ENCODE measurements at regions not wholly inside any gene's neighbourhood (a gene's known extent, or its start where the extent isn't known, plus 50 kb on each side); places are given as distances from the start of the nearest gene placed in this dataset.

DNA sequence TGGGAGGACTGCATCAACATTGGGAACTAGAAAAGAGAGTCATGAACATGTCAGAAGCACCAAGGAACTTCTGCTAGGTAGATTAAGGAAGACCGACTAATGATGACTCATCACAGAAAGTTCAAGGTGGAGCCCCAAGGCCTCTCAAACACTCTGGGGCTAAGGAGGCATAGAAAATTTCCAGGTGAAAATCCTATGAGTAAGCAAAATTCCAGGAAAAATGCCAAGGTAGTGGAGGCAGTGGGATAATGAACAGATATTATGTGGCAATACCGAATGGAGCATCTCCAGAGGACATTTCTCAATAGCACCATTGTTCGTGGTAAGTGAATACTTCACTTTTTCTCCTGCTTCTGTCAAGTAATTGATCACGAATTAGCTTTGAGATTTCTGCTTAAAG lies 336.5 kb downstream of the MZT1 start:
- intact Hi-C loops (cut with DNase I): no loop called here
- DNase-seq (ENCODE audit: low spot score in 2 of 2): no peak
- no peaks in the 10 kb centered on the region for H3K9me3 ChIP-seq
- H3K4me1 ChIP-seq: no peaks in the 10 kb centered on the region
- H3K27me3 ChIP-seq: no peaks in the 10 kb centered on the region
- TF ChIP-seq, protein P1, sequence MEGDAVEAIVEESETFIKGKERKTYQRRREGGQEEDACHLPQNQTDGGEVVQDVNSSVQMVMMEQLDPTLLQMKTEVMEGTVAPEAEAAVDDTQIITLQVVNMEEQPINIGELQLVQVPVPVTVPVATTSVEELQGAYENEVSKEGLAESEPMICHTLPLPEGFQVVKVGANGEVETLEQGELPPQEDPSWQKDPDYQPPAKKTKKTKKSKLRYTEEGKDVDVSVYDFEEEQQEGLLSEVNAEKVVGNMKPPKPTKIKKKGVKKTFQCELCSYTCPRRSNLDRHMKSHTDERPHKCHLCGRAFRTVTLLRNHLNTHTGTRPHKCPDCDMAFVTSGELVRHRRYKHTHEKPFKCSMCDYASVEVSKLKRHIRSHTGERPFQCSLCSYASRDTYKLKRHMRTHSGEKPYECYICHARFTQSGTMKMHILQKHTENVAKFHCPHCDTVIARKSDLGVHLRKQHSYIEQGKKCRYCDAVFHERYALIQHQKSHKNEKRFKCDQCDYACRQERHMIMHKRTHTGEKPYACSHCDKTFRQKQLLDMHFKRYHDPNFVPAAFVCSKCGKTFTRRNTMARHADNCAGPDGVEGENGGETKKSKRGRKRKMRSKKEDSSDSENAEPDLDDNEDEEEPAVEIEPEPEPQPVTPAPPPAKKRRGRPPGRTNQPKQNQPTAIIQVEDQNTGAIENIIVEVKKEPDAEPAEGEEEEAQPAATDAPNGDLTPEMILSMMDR (IDR thresholded peaks at IDR 0.05): no peak
- H3K36me3 ChIP-seq: no peaks in the 10 kb centered on the region
- no peak overlapping the region for H3K27ac ChIP-seq
- no peak overlapping the region for H3K4me3 ChIP-seq

DNA sequence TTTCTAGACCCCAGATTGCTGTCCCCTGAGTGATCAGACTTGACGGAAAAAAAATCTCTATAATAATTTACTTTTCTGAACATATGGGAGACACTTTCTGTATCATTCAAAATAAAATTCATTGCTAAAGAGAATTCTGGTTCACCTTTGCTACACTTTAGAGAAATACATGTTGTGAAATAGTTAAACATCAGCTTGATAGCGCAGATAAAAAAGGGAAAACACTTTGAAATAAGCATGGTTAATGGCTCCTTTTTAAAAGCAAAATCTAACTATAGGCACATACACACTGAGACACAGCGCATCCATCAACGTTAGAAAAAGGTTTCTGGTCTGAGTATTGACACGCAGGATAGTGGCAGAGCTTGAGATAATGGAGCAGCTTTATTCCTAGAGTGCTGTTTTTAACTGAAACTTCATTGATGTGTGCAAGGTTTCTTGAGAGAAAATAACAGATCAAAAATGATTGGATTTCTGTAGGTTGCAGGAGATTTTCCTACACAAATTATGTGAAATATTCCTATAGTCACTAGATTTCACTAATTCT lies 341.2 kb downstream of the MZT1 start:
- no peak overlapping the region for H3K4me3 ChIP-seq
- no peak overlapping the region for H3K27ac ChIP-seq
- TF ChIP-seq, protein P1 (IDR thresholded peaks at IDR 0.05): no peak
- intact Hi-C loops (cut with DNase I): no loop called here
- no peaks in the 10 kb centered on the region for H3K36me3 ChIP-seq
- no peaks in the 10 kb centered on the region for H3K27me3 ChIP-seq
- no peak for DNase-seq (ENCODE audit: low spot score in 2 of 2)
- no peaks in the 10 kb centered on the region for H3K4me1 ChIP-seq
- no peaks in the 10 kb centered on the region for H3K9me3 ChIP-seq

- H3K4me3 ChIP-seq: no peak overlapping the region
- H3K9me3 ChIP-seq: no peaks in the 10 kb centered on the region
- H3K27ac ChIP-seq: no peak overlapping the region
- no peak for DNase-seq (ENCODE audit: low spot score in 2 of 2)
- no peaks in the 10 kb centered on the region for H3K27me3 ChIP-seq
- intact Hi-C loops (cut with DNase I): no loop called here
- TF ChIP-seq, protein P1 (IDR thresholded peaks at IDR 0.05): no peak
- no peaks in the 10 kb centered on the region for H3K4me1 ChIP-seq
- no peaks in the 10 kb centered on the region for H3K36me3 ChIP-seq
Measured at GRCh38 chr13:72384879-72385278, 342.6 kb downstream of the MZT1 start.

DNA sequence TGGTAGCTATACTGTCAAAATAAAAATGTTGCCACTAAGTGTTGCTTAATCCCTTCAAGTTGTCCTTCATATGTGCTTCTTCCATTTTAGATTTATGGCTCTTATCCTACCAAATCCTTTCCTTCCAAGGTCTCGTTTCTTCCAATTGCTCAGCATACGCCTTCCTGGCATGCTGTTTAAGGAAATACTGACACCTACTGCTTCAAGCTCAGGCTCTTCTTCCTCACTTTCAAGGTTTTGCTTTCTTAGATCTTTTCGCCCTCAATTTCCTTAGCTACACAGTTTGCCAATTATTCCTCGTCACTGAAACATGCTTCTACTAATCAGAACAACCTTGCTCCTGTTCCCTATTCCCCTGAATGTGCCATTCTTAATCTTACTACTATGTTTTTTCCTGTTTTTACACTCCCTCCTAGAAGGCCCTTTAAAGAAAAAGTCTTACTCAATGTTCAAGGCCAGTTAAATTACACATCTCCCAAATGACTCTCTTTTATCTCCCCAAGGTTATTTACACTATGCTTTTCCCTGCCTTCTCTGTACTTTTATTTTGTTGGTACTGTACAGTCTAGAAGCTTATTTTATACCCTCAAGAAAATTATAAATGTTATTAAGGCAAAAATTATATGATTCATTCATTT lies 343.1 kb downstream of the MZT1 start:
- Histone ChIP-seq H3K4me1 (no peaks in the 10 kb centered on the region), H3K27ac (no peak overlapping the region), H3K4me3 (no peak overlapping the region), H3K27me3 (no peaks in the 10 kb centered on the region), H3K36me3 (no peaks in the 10 kb centered on the region), H3K9me3 (no peaks in the 10 kb centered on the region)
- TF ChIP-seq, protein P1 (IDR thresholded peaks at IDR 0.05): no peak
- intact Hi-C loops (cut with DNase I): no loop called here
- no peak for DNase-seq (ENCODE audit: low spot score in 2 of 2)

DNA sequence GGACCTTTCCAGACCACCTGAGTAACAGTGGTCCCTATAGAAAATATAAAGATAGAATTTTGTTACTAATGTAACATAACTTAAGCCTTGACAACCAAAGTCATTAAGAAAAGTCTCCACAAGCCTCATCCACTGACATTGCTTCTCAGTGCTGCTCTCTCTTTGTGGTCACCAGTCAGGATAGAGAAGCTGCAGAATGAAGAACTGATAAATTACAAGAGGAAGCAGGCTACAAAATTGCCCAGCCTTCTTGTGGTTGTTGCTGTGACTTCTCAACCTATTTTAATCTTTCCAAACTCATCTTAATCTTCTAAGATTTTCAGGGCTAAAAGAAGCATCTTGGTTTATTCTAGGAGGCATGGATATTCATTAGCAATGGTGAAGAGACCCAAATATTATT lies 343.8 kb downstream of the MZT1 start:
- TF ChIP-seq, protein P1 (IDR thresholded peaks at IDR 0.05): no peak
- DNase-seq (ENCODE audit: low spot score in 2 of 2): no peak
- Histone ChIP-seq H3K9me3 (no peaks in the 10 kb centered on the region), H3K27me3 (no peaks in the 10 kb centered on the region), H3K36me3 (no peaks in the 10 kb centered on the region), H3K4me1 (no peaks in the 10 kb centered on the region), H3K27ac (no peak overlapping the region), H3K4me3 (no peak overlapping the region)
- intact Hi-C loops (cut with DNase I): no loop called here
